ENCODE measurements at regions not wholly inside any gene's neighbourhood (a gene's known extent, or its start where the extent isn't known, plus 50 kb on each side); places are given as distances from the start of the nearest gene placed in this dataset.
A peak's percentile ranks its signal among the peaks of the same experiment; 100 is the strongest.
"Not testable (repeated sequence)": the region's sequence is repeated elsewhere in the genome, so short reads cannot be mapped to it uniquely, and the experiment has no call there.

GRCh38 chr1:192418552-192419285, 101.9 kb downstream of the RGS21 start:
- DNase-seq (ENCODE audit: low read depth) = no peak

GRCh38 chr1:192430644-192431043, 113.9 kb downstream of the RGS21 start:
- DNase-seq (ENCODE audit: low read depth) = no peak

DNA sequence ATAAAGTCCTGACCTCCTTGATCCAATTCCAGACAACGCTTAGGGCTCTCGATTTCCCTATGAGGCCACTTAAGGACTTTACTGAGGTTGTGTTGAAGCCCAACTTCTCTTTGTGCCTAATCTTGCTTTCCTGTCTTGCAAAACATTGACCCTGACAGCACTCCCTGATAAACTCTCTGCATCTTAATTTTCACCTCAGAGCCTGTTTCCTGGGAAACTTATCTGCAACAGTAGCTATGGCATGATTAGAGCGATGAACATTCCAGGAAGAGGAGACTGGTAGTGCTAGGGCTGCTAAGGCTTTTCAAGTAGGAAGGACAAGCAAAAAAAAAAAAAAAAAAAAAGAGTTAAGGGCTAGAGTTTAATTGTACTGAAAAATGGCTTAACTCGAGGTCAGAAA, 118.9 kb downstream of the RGS21 start:
- DNase-seq (ENCODE audit: low read depth) = no peak

- no peak for DNase-seq (ENCODE audit: low read depth)
Observed at GRCh38 chr1:192436441-192437078, 119.8 kb downstream of the RGS21 start.

- DNase-seq (ENCODE audit: low read depth) = no peak
Observed at GRCh38 chr1:192438737-192439136, 121.9 kb downstream of the RGS21 start.

GRCh38 chr1:192439373-192440025, 122.7 kb downstream of the RGS21 start:
- DNase-seq (ENCODE audit: low read depth) = no peak

DNA sequence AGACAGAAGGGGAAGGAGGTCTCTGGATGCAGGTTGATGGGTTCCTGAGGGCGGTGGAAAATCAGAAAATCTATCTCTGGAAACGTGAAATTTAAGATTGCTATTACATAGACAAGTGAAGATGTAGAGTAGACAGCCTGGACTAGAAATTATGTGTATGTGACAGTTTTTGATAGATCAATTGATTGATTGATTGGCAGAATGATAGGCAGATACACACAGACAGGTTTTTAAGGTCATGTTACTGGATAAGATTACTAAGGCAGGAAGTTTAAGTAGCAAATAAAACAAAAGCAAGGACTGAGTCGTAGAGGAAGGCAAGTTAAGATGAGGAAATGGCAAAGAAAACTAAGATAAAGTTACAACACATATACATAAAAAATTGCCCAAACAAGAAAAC, 124.7 kb downstream of the RGS21 start:
- no peak for DNase-seq (ENCODE audit: low read depth)

DNA sequence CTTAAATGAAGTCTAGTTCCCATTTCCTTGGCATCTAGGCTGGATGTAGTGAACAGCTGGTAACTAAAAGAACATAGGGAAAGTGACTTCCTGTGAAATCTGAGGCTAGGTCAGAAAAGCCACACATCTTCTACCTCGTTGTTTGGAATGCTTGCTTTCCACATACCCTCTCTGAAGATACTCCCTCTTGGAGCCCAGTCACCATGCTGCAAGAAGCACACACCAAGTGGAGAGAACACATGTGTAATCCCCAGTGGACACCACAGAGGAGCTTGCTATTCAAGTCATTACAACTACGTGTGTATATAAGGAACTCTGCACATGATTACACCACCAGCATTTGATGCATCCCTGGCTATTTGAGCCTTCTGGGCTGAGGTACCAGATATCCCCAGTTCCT, 125.9 kb downstream of the RGS21 start:
- no peak for DNase-seq (ENCODE audit: low read depth)

DNA sequence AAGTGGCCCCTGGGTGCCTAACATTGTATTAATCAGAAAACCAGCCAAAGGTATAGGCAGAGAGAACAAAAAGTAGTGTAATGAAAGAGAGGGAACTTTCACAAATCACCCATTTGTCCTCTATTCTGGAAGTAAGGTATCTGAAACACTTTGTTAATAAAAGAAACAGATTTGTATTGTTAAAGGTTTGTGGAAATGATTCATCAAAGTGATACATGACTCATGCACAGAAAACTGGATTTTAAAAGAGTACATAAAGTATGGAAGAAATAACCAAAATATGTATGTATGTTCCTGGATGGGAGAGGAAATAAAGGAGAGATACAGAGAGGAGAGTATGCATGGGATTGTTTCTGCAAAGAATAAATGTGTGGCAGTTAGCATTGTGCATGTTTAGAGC, 126.8 kb downstream of the RGS21 start:
- no peak for DNase-seq (ENCODE audit: low read depth)

DNA sequence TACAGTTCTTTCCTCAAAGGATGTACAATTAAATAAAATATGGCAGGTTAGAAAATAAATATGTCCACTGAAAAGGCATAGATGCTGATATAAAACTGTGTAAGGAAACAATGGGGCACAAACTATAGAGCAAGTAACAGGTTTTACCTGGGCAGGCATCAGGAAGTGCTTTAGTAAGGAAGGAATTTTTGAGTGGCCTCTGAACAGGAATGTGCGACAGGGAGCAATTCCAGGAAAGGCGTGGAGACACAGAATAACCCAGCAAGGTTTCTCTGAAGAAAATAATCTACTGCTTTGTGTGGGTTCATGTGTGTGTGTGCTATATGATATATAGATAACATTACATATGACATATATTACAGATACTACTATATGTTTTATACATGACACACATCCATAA, 128.4 kb downstream of the RGS21 start:
- no peak for DNase-seq (ENCODE audit: low read depth)

DNA sequence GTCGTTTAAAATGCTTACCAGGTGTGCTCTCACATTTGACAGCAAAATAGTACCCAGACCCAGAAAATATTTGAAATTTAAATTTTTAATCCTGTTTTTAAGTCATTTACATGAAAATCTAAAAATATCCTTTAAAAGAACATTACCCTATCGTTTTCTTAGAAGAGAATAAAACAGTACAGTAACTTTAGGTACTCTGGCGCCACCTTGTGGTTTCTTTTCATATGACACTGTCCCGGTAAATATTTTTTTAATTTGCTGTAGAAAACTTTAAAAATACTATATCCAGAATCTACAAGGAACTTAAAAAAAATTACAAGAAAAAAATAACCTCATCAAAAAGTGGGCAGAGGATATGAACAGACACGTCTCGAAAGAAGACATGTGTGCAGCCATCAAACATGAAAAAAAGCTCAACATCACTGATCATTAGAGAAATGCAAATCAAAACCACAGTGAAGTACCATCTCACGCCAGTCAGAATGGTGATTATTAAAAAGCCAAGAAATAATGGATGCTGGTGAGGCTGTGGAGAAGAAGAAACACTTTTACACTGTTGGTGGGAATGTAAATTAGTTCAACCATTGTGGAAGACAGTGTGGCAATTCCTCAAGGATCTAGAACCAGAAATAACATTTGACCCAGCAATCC, 129.2 kb downstream of the RGS21 start:
- DNase-seq (ENCODE audit: low read depth) = peak; percentile 41

DNA sequence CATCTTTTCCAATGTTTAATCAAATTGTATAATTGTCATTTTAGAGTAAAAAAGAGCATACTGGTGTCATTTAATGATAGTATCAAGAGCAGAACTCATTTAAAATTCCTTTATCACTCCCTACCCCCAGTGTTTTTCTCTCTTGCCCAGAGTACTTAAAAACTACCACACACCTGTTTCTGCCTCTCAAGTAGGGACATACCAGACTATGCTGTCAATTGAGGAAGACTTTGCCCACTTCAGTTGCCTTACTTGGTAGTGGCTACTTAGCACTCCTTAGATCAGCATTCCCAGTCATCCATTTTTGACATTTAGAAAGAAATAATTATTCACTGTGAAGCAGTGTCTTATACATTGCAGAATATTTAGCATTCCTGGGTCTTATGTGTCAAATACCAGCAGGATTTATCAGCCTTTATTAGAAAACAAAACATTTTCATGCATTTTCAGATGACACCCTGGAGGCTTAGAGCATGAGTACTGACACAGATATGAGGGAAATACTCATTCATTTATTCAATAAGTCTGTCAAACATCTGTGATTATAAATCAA, 127.5 kb upstream of the RGS1 start:
- no peak for DNase-seq (ENCODE audit: low read depth)

DNA sequence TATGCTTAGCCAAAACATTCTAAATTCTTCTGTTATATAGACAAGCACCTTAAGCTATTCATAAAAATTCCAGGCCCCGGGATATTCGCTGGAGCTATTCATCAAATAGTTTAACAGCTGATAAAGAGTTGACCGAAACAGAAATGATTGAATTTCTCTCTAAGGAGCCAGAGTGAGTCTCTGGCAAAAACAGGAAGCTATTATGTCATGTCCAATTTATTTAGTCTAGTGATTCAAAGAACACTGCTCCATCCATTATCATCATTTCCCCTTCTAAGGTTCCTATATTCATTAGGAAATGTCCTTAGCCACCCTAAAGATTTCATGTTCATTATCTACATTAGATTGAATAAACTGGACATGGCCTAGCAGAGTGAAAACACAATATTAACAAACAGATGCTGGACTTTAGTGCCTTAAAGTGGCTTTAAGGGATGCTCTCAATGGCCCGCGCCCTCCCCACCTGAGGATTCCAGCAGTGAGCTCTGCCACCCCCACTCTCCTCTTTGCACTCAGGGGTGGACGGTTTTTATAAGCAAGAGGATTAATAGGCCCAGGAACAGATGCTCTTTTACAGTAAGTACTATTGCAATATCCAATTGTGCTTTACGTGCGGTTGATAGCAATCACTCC, 122.1 kb upstream of the RGS1 start:
- DNase-seq (ENCODE audit: low read depth) = no peak

DNA sequence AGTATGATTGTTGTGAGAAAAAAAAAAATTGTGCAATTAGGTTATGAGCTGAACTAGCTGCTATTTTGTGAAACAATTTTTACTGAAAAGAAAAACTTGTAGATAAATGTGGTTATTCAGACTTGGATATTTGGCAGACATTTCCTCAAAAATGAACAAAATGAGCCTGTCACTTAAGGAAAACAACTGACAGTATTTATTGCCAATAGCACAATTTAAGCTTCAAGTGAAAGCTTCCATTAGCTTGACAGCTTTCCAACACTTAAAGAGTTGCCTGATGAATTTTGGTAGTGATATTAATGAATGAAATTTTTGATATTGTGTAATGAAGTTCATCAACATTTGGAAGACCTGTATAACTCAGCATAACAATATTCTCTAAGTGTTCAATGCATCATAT, 116.1 kb upstream of the RGS1 start:
- no peak for DNase-seq (ENCODE audit: low read depth)

- no peak for DNase-seq (ENCODE audit: low read depth)
Observed at GRCh38 chr1:192461684-192462083, 113.9 kb upstream of the RGS1 start.

DNA sequence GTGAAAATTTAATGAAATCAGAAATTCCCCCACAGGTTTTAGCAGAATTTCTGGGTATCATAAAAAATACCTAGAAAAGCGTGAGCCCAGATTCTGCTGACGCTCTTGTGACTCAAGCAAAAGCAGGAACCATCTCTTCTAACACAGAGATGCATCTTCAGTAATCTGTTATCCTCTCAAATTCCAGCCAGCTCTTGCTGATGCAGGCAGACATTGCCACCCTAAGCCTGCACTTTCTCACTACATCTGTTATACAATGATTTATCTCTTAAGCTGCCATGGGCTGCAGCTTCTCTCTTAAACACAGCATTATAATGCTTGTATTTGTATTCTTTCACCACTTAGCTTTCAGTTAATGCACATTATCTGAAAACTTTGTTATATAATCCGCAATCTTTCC, 113.0 kb upstream of the RGS1 start:
- no peak for DNase-seq (ENCODE audit: low read depth)

DNA sequence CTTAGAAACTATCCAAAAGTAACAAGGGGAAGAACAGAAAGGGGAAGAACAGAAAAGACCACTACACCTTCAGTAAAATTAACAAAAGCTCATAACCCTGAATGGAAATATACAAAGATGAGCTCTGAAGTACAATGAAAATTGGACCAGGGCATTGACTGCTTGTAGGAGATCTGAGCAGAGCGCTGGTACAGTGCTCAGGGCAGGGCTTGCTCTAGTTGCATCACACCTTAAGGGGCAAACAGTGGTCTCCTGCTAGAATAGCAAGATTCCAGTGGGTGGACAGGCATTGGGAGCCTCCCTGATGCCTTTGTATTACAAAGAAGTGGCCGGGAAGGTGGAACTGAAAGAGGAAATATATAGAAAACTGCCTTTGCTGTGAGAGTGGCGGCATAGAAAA, 111.9 kb upstream of the RGS1 start:
- no peak for DNase-seq (ENCODE audit: low read depth)

- DNase-seq (ENCODE audit: low read depth) = not testable (repeated sequence)
Observed at GRCh38 chr1:192465221-192465620, 110.4 kb upstream of the RGS1 start.

GRCh38 chr1:192474080-192474683, 101.4 kb upstream of the RGS1 start:
- DNase-seq (ENCODE audit: low read depth) = no peak

GRCh38 chr1:192475329-192475728, 100.2 kb upstream of the RGS1 start:
- no peak for DNase-seq (ENCODE audit: low read depth)

DNA sequence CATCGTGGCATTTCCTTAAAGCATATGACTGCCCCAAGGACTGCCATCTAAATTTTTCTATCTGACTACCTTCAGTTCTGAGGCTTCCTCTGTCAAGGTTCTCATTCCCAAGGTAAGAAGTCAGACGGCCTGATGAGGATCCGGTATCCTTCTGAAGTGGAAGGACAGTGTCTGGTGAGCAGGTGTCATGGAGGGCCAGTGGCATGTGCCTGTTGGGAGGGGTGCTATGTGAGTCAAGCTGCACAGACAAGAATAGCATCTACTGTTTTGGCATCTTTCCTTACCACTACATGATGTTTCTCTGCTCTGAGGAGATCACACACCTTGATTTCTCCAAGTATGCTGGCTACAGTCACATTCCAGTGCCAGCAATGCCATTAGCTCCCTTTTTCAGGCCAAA, 99.6 kb upstream of the RGS1 start:
- DNase-seq (ENCODE audit: low read depth) = no peak

- DNase-seq (ENCODE audit: low read depth) = no peak
Observed at GRCh38 chr1:192476802-192477298, 98.7 kb upstream of the RGS1 start.
